GM19372 (cell line): ENCODE measurements at regions not wholly inside any gene's neighbourhood (a gene's known extent, or its start where the extent isn't known, plus 50 kb on each side); places are given as distances from the start of the nearest gene placed in this dataset.

Experiments used
- ATAC-seq: cut with Tn5 transposase; IDR thresholded peaks from one replicate; pipeline ENCODE4 v1.9.1; 2021; ENCODE audit warnings: mild to moderate bottlenecking, low read depth, moderate library complexity; ENCODE audit not compliant: unreplicated experiment

DNA sequence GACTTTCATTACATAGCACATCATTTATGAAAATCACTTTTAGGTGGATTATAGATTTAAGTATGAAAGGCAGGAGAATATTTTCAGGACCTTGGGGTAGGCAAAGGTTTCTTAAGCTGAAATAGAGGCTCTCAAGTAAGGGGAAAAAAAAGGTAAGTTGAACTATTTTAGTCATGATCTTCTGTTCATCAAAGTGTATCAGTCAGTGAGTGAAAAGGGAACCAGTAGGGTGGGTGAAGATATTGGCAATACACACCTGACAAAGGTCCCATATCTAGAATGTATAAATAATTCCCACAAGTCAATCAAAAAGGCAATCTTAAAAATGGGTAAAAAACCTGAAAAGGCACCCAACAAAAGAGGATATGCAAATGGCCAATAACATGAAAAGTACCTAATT lies 218.6 kb downstream of the KLF13 start:
- ATAC-seq, result no peak

DNA sequence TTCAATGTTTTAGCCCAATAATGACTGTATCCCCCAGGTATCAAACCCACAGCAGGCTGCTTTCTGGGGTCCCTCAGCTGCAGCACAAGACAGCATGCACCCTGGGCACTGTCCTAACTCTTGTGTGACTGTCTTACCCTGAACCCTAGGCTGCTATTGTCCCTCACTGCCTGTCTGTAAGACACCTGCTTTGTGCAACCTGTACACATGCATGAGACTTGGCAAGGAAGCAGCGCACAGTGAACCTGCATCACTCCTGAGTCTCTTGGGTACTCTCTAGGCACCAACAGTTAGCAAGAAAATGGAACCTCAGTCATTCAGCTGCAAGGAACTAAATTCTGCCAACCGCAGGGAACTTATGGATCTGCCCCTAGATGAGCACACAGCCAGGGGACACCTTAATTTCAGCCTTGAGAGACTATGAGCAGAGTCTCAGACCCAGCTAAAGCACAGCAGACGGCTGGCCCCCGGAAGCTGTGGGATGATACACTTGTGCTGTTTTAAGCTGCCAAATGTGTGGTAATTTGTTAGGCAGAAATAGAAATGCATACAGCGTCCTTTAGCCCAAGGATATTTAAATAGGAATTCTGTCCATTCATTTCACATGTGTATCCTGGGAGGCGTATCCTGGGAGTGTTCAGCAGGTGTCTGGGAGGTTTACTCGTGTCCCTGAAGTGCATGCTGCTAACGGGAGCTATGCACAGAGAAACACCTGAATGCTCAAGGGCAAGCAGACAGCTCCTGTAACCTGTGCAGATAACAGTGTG lies 223.8 kb downstream of the KLF13 start:
- no peak for ATAC-seq

DNA sequence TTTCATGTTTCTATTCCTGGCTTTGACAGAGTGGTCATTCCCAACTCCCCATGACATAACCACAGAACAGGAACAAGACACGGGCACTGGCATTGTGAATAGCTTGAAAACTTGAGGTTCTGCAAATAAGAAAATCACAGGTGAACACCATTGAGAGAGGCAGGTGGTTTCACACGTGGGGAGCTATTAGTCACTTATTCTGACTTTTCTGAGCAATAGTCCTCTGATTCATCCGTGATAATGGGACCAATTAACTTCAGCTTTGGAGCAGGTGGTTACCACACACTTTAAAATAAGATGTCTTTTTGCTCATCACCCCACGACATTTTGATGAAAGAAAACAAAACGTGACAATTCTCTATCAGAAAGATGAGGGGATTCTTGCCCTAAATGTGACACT lies 224.7 kb downstream of the KLF13 start:
- ATAC-seq, result no peak

DNA sequence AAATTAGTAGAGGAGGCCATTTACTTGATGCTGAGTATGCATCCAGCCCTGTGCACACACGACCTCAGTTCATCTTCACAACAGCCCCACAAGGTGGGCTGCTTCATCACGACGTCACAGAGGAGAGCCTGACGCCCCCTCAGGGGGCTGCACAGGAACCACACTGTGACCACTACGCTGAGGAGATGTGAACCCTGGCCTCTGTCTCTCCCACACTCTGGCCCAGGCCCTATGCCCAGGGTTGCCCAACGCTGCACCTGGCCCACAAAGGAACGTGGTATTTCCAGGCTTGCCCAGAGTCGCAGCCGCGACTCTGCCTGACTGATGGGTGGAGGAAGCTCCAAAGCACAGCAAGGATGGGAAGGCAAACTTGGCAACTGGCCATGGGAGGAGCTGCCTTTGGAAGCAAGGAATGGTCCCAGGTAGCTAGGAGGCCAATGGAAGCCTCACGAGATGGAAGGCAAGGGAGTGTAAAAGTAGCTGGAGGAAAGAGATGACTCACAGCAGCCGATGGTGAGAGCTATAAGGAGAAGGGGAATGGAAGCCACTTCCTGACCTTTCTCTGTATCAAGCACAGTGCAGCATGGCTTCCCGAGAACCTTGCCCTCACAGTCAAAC lies 226.0 kb downstream of the KLF13 start:
- no peak for ATAC-seq

DNA sequence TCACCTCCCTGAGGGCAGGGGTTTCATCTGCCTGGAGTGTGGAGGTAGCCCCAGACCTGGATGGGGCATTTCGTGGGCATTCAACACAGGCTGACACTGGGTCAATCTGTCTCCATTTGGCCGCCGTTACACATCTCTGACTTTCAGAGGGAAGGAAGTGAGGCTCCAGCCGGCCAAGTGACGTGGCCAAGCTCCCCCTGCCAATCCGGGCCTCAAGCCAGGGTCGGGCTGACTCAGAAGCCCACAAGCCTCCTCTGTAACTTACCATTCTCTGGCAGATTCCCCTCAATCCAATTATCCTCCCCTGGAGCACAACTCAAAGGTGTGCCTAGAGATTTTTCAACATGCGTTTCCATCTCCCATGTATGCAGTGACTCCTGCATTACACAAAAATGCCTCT lies 227.6 kb downstream of the KLF13 start:
- no peak for ATAC-seq

DNA sequence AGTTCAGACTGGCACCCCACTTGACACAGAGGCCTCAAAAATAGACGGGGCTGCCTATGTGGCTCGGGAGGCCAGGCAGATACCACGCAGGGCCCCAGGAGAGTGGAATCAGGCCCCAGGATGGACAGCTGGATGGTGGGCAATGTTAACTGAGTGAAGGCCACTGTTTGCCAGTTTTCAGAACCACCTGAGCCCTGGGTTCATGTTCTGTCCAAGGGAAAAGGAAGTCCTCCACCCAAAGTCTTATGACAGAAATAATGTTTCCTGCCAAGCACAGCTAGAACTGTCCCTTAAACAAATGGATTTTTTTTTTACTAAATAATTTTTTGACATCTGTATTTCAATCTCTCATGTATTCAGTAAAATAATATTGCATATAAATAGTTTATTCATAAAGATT lies 228.4 kb downstream of the KLF13 start:
- no peak for ATAC-seq

DNA sequence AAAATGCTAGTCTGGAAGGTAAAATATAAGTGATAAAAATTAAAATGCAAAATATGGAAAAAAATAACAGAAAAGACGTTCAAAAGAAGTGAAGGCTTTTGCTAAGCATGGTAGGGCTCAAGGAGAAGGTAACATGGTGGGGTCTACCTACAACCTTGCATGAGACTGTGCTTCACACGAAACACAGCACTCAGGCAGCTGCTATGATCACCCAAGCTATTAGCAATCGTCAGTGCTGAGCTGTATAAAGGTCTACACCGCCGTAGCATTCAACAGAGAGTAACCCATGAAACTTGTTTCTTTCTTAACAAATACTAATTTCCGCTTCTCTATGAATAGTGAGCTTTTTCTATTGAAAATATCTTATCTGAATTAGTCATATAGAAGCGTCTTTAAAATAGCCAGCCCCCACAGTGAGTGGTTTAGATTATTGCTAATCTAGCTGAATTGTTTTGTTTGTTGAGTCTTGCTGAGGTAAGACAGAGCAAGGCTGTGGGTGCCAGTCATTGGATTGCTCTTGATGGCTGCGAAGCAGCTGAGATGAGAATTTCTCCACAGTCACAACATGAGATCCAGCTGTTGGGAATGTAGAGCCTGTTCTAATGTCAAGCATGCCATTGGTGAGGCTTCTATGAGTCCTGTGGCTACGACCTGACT lies 230.0 kb downstream of the KLF13 start:
- ATAC-seq, result no peak

DNA sequence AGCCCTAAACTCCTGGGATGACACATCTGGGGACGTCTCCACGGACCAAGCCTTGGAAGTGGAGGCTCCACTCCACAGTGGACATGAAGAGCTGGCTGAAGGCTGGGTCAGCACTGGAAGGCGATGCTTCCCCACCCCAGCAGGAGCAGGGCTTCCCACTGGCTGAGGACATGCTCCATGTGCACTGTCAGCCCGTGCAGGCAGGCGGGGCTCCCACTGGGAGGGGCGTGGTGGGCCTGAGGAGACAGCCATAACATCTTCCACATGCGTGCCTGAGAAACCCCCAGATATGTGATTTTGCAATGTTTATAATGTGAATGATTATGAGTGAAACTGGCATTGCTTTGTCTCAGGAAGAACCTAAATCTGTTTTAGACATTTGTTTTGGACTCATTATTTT lies 231.3 kb downstream of the KLF13 start:
- ATAC-seq, result no peak

DNA sequence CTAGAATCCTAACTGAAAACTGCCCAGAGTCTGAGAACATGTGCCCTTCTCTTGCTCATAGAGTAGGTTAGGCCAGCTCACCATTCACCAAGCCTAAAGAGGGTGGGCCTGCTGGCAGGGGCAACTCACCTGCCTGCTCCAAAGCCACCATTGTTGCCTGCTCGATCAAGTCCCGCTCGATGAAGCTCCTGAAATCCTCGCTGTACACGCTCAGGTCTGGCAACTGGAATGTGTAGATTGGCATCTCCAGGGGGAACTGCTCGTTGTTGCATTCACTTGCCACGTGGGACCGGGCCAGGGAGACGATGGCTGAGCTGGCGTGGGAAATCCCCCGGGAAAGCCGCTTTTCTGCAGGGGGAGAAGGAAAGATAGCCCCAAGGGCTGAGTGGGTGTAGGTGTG lies 232.2 kb downstream of the KLF13 start:
- no peak for ATAC-seq

DNA sequence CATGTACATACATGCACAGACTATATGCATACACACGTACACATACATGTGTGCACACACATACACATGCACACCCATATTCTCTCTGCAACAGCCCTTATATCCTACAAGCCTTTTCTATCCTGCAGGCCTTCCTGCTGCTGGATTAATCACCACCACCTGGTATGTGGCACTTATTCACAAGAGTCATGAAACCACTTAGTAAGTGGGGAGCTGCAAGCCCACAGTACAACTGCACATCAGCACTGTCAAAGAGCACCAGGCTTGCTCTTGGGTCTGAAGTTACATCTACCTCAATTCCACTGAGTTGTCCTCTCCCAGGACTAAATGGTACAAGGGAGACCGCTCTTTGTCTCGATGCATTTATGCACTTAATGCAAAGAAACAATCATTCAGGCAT lies 233.2 kb downstream of the KLF13 start:
- ATAC-seq, result no peak

DNA sequence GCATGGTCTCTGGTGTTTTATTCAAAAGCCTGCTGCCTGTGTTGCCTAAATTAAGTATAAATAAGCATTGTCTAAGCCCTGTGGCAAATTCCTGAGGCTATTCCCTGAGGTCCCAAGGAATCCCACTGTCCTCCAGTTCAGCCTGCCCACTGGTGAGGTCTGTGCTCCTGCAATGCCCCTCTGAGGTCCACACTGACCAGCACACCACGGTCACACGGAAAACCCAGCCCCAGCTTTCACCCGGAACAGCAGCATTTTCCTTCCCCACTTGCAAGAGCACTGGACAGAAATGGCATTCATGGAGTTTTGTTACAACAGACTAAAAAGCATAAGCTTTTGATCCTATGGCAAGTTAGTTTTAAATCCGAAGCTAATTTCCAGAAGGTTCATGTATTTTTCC lies 234.0 kb downstream of the KLF13 start:
- no peak for ATAC-seq

DNA sequence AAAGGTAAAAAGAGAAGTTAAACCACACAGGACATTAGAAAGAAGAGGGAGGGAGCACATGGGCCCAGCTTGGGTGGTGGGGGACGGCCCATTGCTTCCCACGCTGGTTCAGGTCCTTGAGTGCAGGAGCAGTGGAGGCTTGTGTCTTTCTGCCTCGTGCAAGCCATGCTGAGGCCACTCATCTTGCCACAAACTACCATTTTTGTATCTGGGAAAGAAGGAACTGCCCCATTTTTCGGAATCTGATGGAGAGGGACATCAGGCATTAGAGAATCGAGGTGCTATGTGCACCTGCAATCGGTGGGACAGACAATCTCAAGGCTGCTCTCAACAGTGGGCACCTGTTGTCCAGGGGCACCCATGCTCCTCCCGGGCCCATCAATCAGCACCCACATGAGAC lies 234.5 kb downstream of the KLF13 start:
- ATAC-seq, result no peak

DNA sequence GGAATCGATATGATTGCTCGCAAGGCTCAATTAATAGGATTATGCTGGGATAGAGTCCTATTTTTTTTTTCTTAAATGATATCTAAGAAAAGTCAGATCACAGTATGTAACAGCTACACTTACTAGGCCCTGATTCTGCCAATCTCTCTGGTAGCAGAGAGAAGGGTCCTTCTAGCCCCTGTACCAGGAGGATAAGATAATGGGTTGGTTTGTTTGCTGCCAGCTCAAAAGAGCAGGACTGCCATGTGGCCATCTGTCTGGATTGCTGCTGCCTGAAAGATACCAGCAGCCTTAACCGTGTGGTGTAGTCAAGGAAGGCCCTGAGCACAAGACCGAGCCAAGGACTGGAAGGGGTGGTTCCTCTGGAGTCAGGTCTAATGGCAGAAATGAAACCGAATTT lies 236.4 kb downstream of the KLF13 start:
- no peak for ATAC-seq

DNA sequence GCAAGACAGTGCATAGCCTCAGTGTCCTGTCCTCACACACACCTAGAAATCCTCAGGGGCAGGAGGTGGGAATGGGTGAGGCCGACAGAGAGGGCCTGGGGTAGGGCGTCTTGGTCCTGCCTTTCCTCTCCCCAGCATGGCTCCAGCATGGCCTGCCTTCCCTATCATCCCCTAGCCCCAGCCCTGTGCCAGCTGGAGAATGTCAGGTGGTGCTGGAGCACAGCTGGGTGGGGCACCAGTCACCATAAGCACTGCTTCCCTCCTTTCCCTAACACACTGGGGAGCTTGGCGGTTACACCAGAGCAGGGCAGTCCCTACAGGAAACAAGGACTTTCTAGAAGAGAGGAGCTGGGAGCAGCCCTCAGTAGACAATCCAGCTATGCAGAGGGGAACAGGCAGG lies 236.8 kb downstream of the KLF13 start:
- ATAC-seq, result no peak

DNA sequence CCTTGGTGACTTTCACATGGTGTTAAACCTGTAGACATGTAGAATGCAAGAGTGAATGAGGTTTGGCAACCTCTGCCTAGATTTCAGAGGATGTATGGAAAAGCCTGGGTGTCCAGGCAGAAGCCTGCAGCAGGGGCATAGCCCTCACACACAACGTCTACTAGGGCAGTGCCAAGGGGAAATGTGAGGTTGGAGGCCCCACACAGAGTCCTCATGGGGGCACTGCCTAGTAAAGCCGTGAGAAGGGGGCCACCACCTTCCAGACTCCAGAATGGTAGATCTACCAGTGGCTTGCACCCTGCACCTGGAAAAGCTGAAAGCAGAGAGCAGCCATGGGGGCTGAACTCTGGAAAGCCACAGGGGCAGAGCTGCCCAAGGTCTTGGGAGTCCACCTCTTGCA lies 241.2 kb downstream of the KLF13 start:
- no peak for ATAC-seq

DNA sequence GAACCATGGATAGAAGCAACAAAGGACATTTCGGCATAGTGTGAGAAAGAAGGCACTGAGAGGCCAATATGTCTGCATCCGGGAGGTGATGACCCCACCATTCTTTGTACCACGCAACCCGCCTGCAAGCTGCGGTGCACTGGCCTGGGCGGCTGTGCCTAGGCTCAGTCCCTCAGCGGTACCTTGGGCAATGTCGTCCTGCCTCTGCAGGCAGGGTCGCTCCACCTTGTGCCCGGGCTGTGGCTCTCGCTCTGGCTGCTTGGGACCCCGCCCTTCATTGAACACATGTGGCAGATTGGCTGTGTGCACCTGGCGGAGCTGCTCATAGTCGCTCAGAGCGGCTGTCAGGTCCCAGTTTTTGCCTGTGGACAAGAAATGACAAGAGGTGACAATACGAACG lies 243.2 kb downstream of the KLF13 start:
- ATAC-seq, result no peak

DNA sequence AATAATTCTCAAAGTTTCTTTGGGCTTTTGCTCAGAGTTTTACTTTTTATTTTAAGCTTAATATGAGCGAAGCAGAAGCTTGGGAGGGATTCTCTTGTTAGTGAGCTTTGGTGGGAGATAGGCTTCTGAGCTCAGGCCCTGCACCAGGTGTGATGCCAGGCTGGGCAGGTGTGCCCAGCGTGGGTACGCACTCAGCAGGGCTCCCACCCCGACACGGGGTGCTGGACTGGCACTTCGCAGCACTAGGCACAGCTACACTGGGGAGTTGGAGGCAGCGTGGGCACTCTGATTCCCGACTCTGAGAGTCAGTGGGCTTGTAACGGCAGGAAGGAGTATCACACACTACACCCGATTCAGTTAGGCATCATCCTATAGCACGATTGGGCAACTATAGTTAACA lies 244.0 kb downstream of the KLF13 start:
- no peak for ATAC-seq

DNA sequence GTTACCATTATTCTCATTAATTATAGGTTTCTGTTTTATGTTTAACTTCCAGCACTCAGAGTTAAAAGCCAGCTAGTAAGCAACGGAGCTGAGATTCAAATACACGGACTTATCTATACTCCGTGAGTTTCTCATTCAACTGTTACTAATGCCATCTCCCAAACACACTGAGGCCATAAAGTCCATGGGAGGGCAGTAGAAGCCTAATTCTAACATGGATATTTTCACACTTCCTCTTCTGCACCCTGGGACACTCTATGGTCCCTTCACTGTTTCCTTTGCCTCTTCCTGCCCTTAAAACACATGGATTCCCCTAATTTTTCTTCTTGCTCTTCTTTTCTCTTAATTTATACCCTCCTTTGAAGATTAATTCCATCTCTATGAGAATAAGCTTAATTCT lies 245.0 kb downstream of the KLF13 start:
- ATAC-seq, result no peak

DNA sequence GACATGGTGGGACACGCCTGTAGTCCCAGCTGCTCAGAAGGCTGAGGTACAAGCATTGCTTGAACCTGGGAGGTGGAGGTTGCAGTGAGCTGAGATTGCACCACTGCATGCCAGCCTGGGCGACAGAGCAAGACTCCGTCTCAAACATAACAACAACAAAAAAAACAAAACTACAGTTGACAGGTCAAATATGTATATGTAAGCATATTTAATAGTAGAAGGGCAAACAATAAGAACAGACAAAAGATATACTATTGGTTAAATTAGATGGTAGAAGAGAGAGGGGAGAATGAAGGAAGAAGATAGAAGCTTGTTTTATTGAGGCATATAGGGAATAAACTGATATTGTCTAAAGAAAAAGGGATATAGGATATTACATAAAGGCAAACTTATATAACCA lies 247.1 kb downstream of the KLF13 start:
- ATAC-seq, result no peak

DNA sequence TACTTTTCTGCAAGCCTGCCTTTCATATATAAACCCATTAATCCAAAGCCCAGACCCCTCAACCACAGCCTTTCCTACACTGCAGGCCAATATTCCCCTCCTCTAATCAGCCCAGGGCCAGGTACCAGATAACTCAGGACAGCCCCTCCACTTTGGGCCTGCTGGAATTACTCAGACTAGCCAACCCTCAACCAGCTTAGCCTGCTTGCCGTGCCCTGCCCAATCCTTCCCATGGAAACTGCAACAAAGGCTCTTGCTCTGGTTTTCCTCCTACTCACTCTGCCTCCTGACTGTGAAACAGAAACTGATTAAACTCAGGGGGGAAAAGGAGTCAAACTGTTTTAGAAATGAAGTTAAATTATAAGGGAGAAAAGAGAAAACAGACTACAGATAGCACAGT lies 248.1 kb downstream of the KLF13 start:
- ATAC-seq, result no peak

DNA sequence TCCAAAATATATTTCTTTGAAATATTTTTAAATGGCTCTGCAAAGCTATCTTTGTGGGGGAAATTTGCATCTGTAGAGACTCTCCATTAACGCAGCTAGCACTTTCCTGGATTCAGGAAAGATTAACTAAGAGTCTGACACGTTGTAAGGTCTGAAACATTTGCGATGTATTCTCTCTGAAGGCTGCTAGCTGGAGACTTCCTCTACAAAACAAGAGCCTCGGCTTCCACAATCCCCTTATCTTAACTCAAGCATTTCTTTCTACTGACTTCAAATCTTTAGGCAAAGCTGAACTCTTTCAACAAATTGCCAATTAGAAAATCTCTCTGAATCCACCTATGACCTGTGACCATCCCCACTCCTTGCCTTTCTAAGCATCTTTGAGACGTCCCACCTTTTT lies 250.5 kb downstream of the KLF13 start:
- no peak for ATAC-seq

DNA sequence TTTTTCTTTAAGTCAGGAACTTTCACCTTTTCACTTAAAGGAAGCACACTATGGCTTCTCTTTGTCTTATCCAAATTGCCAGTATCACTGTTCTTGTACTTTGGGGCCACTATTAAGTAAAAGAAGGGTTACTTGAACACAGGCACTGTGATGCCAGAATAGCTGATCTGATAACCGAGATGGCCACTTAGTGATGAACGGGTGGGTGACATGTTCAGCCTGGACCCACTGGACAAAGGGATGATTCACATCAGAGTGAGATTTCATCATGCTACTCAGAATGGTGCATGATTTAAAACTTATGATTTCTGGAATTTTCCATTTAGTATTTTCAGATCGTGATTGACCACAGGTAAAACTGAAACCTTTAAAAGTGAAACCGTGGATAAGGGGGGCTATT lies 252.6 kb downstream of the KLF13 start:
- ATAC-seq, result no peak
